Breast epithelium (tissue), 4 donors: ENCODE measurements at regions not wholly inside any gene's neighbourhood (a gene's known extent, or its start where the extent isn't known, plus 50 kb on each side); places are given as distances from the start of the nearest gene placed in this dataset.

Source experiments
- DNase-seq, 2 donors: peaks; one replicate each; pipeline ENCODE4 v3.0.0-alpha.2; 2019; ENCODE audit warnings: low spot score in 2 of 2
- H3K27ac ChIP-seq, 2 donors: fragments of 200-600 bp; sonication (generic) in 1 of 2; one replicate each; pipeline ENCODE4 v1.5.1; 2016 to 2019; ENCODE audit warnings: mild to moderate bottlenecking in 1 of 2
- H3K27me3 ChIP-seq, 2 donors: fragments of 200-600 bp; sonication (generic) in 1 of 2; one replicate each; pipeline versions ENCODE4 v1.5.1 to v1.6.0; 2017 to 2019; ENCODE audit warnings: control low read depth in 1 of 2, mild to moderate bottlenecking in 1 of 2
- H3K36me3 ChIP-seq: fragments of 200-600 bp; one replicate; pipeline ENCODE4 v1.5.1; 2019
- H3K4me1 ChIP-seq, 2 donors: fragments of 200-600 bp; sonication (generic); one replicate each; pipeline ENCODE4 v1.5.1; 2016 to 2019; ENCODE audit warnings: control low read depth in 1 of 2
- H3K4me3 ChIP-seq, 3 donors: fragments of 200-600 bp; sonication (generic); 1 replicate in 2 of 3; 2 replicates in 1 of 3; pipeline ENCODE4 v1.5.1; 2016 to 2019; ENCODE audit warnings: mild to moderate bottlenecking in 3 of 3, moderate library complexity in 2 of 3
- H3K9me3 ChIP-seq, 2 donors: fragments of 200-600 bp; sonication (generic) in 1 of 2; one replicate each; pipeline ENCODE4 v1.5.1; 2016 to 2019; ENCODE audit warnings: control low read depth in 1 of 2
- CTCF ChIP-seq, 3 donors: fragments of 450-650 bp; IDR thresholded peaks; one replicate each; pipeline ENCODE4 v1.5.1; 2016 to 2017; ENCODE audit warnings: antibody characterized with exemption in 3 of 3, mild to moderate bottlenecking in 3 of 3, moderate library complexity in 3 of 3
- POLR2A ChIP-seq: fragments of 450-650 bp; IDR thresholded peaks from one replicate; pipeline ENCODE4 v1.6.1; 2016; ENCODE audit warnings: antibody characterized with exemption, mild to moderate bottlenecking, moderate library complexity
- POLR2AphosphoS5 ChIP-seq, 3 donors: sonication (generic); formaldehyde crosslinking; IDR thresholded peaks; one replicate each; pipeline ENCODE4 v1.6.1; 2017; ENCODE audit warnings: antibody characterized with exemption in 3 of 3
- intact Hi-C: fragments of 100-400 bp; cut with DNase I; formaldehyde crosslinking; loops from one replicate; pipeline ENCODE4 v1.15.1; 2023; ENCODE audit warnings: low total_unique reads

- no peaks in the 10 kb centered on the region for H3K27me3 ChIP-seq
- no peak overlapping the region for H3K27ac ChIP-seq
- no peaks in the 10 kb centered on the region for H3K36me3 ChIP-seq
- H3K4me3 ChIP-seq, result no peak overlapping the region
- H3K4me1 ChIP-seq, result no peaks in the 10 kb centered on the region
- TF ChIP-seq CTCF (IDR thresholded peaks at IDR 0.05), result no peak
- no peak for TF ChIP-seq POLR2A
- no peak for TF ChIP-seq POLR2AphosphoS5 (IDR thresholded peaks at IDR 0.05)
- no peaks in the 10 kb centered on the region for H3K9me3 ChIP-seq
- intact Hi-C loops, result no loop called here
- no peak for DNase-seq
Measured at GRCh38 chr11:34757026-34757451, 136.1 kb downstream of the EHF start.

- no peak overlapping the region for H3K4me3 ChIP-seq
- H3K9me3 ChIP-seq, result no peaks in the 10 kb centered on the region
- TF ChIP-seq CTCF (IDR thresholded peaks at IDR 0.05), result no peak
- TF ChIP-seq POLR2AphosphoS5 (IDR thresholded peaks at IDR 0.05), result no peak
- TF ChIP-seq POLR2A, result no peak
- DNase-seq, result no peak
- H3K4me1 ChIP-seq, result no peaks in the 10 kb centered on the region
- intact Hi-C loops, result no loop called here
- H3K36me3 ChIP-seq, result no peaks in the 10 kb centered on the region
- H3K27ac ChIP-seq, result no peak overlapping the region
- H3K27me3 ChIP-seq, result no peaks in the 10 kb centered on the region
Measured at GRCh38 chr11:34756591-34756990, 135.7 kb downstream of the EHF start.

- intact Hi-C loops, result no loop called here
Measured at GRCh38 chr11:34755671-34756070, 134.8 kb downstream of the EHF start.

GRCh38 chr11:34754171-34754823, 133.4 kb downstream of the EHF start:
- TF ChIP-seq POLR2A (no peak), CTCF (IDR thresholded peaks at IDR 0.05) (no peak), POLR2AphosphoS5 (IDR thresholded peaks at IDR 0.05) (no peak)
- DNase-seq, result no peak
- intact Hi-C loops, result no loop called here
- H3K27ac ChIP-seq, result no peak overlapping the region
- peaks cover 6 to 11% of the 10 kb centered on the region in 2 donors for H3K4me1 ChIP-seq
- H3K4me3 ChIP-seq, result no peak overlapping the region
- no peaks in the 10 kb centered on the region for H3K36me3 ChIP-seq
- no peaks in the 10 kb centered on the region for H3K9me3 ChIP-seq
- H3K27me3 ChIP-seq, result no peaks in the 10 kb centered on the region

More at GRCh38 chr11:34755671-34756070, 134.8 kb downstream of the EHF start:
- H3K9me3 ChIP-seq, result no peaks in the 10 kb centered on the region
- no peak overlapping the region for H3K4me3 ChIP-seq
- TF ChIP-seq CTCF (IDR thresholded peaks at IDR 0.05), result no peak
- no peak for TF ChIP-seq POLR2A
- TF ChIP-seq POLR2AphosphoS5 (IDR thresholded peaks at IDR 0.05), result no peak
- no peak for DNase-seq
- H3K27ac ChIP-seq, result no peak overlapping the region
- no peaks in the 10 kb centered on the region for H3K27me3 ChIP-seq
- no peaks in the 10 kb centered on the region for H3K4me1 ChIP-seq
- H3K36me3 ChIP-seq, result no peaks in the 10 kb centered on the region

- intact Hi-C loops, result no loop called here
- peak overlapping the region; percentile 52 to 83 for H3K27ac ChIP-seq
Measured at GRCh38 chr11:34750692-34751405, 130.0 kb downstream of the EHF start.

More at GRCh38 chr11:34750692-34751405, 130.0 kb downstream of the EHF start:
- H3K4me3 ChIP-seq, result no peak overlapping the region
- no peaks in the 10 kb centered on the region for H3K36me3 ChIP-seq
- no peaks in the 10 kb centered on the region for H3K27me3 ChIP-seq
- DNase-seq, result no peak
- H3K9me3 ChIP-seq, result no peaks in the 10 kb centered on the region
- peaks cover 6 to 14% of the 10 kb centered on the region in 2 donors for H3K4me1 ChIP-seq
- TF ChIP-seq POLR2AphosphoS5 (IDR thresholded peaks at IDR 0.05) (no peak), CTCF (IDR thresholded peaks at IDR 0.05) (no peak), POLR2A (no peak)
